HG03354 (cell line): ENCODE measurements at regions not wholly inside any gene's neighbourhood (a gene's known extent, or its start where the extent isn't known, plus 50 kb on each side); places are given as distances from the start of the nearest gene placed in this dataset.
A peak's percentile ranks its signal among the peaks of the same experiment; 100 is the strongest.
"Not testable (repeated sequence)": the region's sequence is repeated elsewhere in the genome, so short reads cannot be mapped to it uniquely, and the experiment has no call there.

Experiments used
- ATAC-seq: cut with Tn5 transposase; IDR thresholded peaks from one replicate; pipeline ENCODE4 v1.9.1; 2021; ENCODE audit warnings: mild to moderate bottlenecking; ENCODE audit not compliant: unreplicated experiment, poor library complexity, severe bottlenecking

- ATAC-seq: no peak
These were observed 102.6 kb downstream of the CAAP1 start for GRCh38 chr9:26789959-26790358.

GRCh38 chr9:26786564-26786963 is 106.0 kb downstream of the CAAP1 start:
- no peak for ATAC-seq

DNA sequence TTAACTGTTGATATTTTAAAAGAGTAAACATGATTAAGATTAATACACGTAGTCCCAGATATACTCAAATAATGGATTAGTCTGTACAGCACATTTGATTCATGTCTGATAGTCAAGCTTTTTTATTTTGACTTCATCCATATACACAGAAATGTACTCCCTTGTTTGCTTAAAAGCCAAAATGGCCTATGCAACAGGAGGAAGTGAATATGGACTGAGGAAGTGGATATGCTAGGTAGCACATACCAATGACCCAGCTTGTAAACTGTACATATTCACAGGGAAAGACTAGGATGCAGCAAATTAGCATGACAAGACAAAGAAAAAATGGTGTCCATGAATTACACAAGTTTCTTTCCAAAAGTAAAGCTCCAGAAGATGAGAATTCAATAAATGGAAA is 109.7 kb downstream of the CAAP1 start:
- no peak for ATAC-seq

DNA sequence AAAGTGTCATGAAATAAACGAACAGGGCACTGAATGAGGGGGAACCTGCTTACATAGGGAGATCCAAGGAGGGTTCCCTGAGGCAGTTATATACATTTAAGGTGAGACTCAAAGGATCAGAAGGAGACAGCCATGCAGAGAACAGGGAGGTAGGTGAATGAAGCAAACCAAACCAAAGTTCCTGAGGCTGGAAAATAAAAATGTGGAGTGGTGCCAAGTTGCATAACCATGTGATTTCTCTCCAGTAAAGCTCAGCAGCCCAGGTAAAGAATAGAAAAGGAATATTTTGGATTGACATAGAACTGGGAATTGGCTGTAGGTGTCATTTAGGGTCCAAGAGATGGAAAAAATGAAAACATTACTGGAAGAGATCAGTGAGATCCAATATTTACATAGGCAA is 110.7 kb downstream of the CAAP1 start:
- no peak for ATAC-seq

- not testable (repeated sequence) for ATAC-seq
These were observed 112.3 kb downstream of the CAAP1 start for GRCh38 chr9:26780307-26780706.

DNA sequence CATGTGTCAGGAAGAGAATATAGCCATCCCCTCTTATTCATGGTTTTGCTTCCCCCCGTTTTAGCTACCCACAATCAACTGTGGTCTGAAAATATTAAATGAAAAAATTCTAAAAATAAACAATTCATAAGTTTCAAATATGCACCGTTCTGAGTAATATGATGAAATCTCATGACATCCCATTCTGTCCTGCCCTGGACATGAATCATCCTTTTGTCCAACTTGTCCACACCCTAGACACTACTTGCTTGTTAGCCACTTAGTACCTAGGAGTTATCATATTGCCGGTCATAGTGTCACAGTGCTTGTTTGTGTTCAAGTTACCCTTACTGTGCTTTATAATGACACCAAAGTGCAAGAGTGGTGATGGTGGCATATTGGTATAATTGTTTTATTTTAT is 113.5 kb downstream of the CAAP1 start:
- no peak for ATAC-seq

DNA sequence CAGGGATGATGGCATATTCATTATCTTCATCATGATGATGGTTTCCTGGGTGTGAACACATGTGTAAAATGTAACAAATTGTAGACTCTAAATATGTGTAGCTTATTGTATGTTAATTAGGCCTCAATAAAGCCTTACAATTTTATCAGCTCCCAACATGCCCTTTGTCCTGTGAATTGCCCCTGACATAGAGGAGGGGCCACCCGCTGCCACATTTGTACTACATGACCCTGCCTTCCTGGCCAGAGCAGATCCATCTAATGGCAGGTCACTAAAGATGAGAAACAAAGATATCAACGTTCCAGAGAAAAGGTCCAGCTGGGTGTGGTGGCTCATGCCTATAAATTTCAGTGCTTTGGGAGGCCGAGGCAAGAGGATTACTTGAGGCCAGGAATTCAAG is 117.2 kb downstream of the CAAP1 start:
- no peak for ATAC-seq

- ATAC-seq: no peak
These were observed 119.5 kb downstream of the CAAP1 start for GRCh38 chr9:26773056-26773455.

GRCh38 chr9:26770821-26771220 is 121.8 kb downstream of the CAAP1 start:
- ATAC-seq: no peak

DNA sequence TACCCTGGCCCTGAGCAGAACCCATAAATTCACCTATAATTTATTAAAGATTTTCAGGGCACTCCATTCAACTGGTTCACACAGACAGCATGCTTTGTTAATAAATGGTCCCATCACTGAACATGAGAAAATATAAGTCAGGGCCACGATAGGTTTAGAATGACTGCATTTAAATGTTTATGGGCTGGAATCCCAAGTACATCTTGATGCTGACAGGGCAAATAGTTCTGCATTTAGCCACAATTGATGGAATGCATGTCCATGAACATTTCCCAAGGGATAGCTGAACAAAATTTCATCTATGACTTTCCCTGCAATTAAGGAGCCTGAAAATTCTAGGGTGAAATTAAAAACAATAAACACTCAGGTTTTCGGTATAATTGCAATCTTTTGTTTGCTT is 124.5 kb downstream of the CAAP1 start:
- no peak for ATAC-seq

- ATAC-seq: no peak
These were observed 131.9 kb downstream of the CAAP1 start for GRCh38 chr9:26760675-26761074.

DNA sequence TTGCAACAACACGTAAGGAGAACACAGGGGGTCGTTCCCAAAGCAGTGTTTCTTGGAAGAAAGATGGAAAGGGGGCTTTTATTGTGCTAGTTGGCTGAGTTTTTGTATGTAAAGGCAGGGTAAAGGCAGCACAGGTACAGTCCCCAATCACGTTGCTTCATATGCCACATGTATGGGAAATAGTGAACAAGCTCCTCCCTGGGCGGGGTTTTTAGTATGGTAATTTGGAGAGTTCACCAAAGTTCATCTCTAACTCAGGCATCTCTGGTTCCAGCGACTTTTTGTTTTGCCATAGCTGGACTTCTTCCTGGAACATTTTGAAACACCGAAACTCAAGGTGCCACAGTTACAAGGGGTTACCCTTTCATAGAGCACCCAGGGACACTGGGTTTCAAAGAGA is 133.9 kb downstream of the CAAP1 start:
- no peak for ATAC-seq

- ATAC-seq: no peak
These were observed 135.7 kb downstream of the CAAP1 start for GRCh38 chr9:26756881-26757280.

DNA sequence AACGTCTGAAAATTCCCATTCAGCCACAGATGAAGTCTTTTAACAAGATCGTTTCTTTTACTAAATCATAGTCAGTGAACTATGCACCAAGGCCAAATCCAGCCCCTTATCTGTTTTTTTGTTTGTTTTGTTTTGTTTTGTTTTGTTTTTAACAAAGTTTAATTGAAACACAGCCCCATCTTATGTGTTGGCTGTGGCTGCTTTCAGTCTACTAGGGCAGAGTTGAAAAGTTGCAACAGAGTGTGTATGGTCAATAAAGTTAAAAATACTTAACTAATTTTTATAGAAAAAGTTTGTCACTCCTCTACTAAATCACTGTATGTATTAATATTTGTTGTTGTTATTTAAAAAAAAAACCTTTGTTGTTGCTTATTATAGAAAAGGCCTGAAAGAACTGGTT is 137.1 kb downstream of the CAAP1 start:
- no peak for ATAC-seq

DNA sequence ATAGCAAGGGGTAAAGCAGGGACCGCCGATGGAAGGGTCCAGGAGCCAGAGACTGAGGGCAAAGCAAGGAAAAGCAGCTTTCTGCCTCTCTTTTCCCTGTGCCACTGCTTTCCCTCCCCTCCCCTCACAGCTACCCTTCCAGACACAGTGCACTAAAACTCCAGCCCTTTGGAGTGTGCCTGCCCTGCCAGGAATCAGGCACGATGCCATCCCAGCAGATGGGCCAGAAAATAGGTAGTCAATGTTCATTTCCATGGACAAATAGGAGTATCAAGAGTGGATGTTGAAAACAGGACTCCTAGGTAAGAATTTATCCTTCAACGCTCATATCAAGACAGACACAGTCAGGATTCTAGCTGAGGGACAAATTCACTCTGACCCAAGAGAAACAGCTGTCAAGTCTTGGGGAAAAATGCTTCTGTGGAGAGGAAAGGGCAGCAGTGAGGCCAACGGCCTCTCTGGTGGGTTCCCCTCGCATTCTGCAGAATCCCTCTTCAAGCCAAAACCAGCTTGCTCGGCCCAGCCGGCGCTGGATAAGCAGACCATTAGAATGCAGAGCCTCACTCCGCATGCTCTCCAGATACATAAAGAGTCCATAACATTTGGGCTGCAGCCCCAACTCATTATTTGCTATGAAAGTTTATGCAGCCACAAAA is 138.0 kb downstream of the CAAP1 start:
- ATAC-seq: no peak

DNA sequence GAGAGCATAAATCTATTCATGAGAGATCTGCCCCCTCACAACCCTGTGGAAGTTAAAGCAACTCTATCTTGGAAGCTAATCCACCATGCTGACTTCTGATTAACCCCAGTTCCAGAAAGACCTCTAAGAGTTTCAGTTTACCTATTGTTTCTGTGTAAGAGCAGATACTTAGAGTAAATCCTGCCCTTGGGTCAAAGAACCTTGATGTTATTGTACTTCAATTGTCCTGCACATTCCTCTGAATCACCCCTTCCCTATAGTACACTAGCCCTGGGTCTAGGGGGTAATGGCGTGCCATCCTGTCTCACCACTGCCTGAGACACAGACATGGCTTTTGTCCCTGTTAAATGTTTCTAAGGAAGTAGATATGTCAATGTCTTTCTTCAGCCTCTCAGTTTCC is 138.6 kb downstream of the CAAP1 start:
- ATAC-seq: no peak

- no peak for ATAC-seq
These were observed 142.4 kb downstream of the CAAP1 start for GRCh38 chr9:26750162-26750561.

GRCh38 chr9:26748449-26749058 is 144.0 kb downstream of the CAAP1 start:
- ATAC-seq: no peak

DNA sequence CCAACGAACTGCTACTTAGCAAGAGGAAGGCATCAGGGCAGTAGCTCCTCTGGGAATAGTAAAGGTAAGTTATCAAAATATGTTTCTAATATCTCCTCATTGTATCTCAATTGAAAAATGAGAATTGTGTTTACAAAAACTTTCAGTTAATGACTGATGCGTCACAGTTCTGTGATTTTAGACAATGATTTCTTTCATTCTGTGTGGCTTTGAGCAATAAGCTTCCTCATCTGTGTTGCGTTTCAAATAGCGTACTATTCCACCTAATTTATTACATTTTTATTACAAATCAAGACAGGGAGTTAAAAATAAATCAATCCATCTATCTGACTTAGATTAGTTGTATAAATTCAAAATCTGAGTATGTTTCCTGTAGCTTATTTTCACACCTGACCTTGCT is 145.0 kb downstream of the CAAP1 start:
- no peak for ATAC-seq

DNA sequence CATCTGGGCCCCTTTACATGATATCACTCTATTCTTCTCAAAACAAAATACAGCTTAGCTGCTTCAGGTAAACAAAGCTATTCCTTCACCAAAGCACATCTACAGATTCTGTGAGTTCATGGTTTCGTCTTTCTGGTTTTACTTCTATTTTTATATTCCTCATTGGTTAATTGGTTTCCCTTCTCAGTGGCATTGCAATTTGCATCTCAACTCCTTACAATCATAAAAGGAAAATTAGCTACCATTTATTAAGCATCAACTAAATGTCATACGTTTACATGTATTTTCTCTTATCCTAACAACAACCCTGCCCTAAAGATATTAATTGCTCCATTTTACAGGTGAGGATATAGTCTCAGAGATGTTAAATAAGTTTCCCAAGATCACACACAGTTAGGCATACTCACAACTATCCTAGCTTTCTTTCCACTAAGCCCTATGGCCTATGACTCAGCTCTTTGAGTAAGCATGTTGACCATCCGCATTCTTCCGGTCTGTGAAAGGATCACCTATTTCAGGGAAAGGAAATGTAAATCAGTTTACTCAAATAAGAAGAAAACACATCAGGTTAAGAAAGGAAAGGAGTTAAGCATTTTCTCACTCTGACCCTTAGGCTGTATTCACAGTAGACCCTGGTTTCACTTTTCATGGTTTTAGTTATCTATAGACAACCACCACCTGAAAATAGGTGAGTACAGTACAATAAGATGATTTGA is 146.1 kb downstream of the CAAP1 start:
- peak; percentile 85 for ATAC-seq

GRCh38 chr9:26745111-26745510 is 147.5 kb downstream of the CAAP1 start:
- no peak for ATAC-seq
